Kidney (tissue), 13 donors: ENCODE measurements at regions not wholly inside any gene's neighbourhood (a gene's known extent, or its start where the extent isn't known, plus 50 kb on each side); places are given as distances from the start of the nearest gene placed in this dataset.

ENCODE experiments used
- DNase-seq, 5 donors: peaks; one replicate each; pipeline ENCODE4 v3.0.0-alpha.2; 2013 to 2020
- FAIRE-seq: peaks from 2 replicates; lab custom pipeline; 2012; peaks lifted over from hg19 to GRCh38; lab: Jason Lieb, UNC
- H3K27ac ChIP-seq, 2 donors: one replicate each; pipeline ENCODE4 v1.7.0; 2013; ENCODE audit warnings: low read depth in 2 of 2, low read length in 2 of 2, inconsistent platforms in 1 of 2
- H3K27me3 ChIP-seq: one replicate; pipeline ENCODE4 v1.7.1; 2013; ENCODE audit warnings: low read length, inconsistent platforms; ENCODE audit not compliant: control insufficient read depth, insufficient read depth
- H3K36me3 ChIP-seq, 3 donors: one replicate each; pipeline versions ENCODE4 v1.7.0 to v1.7.1; 2013; ENCODE audit warnings: low read length in 3 of 3, control low read depth in 1 of 3, inconsistent platforms in 1 of 3; ENCODE audit not compliant: insufficient read depth in 3 of 3, control insufficient read depth in 2 of 3
- H3K4me1 ChIP-seq, 3 donors: one replicate each; pipeline versions ENCODE4 v1.7.0 to v1.7.1; 2013; ENCODE audit warnings: low read length in 3 of 3, inconsistent platforms in 1 of 3, low read depth in 1 of 3; ENCODE audit not compliant: control insufficient read depth in 2 of 3, insufficient read depth in 2 of 3
- H3K4me3 ChIP-seq, 3 donors: one replicate each; pipeline versions ENCODE4 v1.7.0 to v1.8.1; 2013; ENCODE audit warnings: low read length in 3 of 3, control low read depth in 1 of 3, inconsistent platforms in 1 of 3
- H3K9ac ChIP-seq, 3 donors: one replicate each; pipeline versions ENCODE4 v1.7.0 to v1.7.1; 2013; ENCODE audit warnings: low read length in 3 of 3, control low read depth in 1 of 3, inconsistent platforms in 1 of 3
- H3K9me3 ChIP-seq, 3 donors: one replicate each; pipeline versions ENCODE4 v1.7.0 to v1.7.1; 2013; ENCODE audit warnings: low read length in 3 of 3, control low read depth in 1 of 3, inconsistent platforms in 1 of 3; ENCODE audit not compliant: control insufficient read depth in 2 of 3, insufficient read depth in 1 of 3
- intact Hi-C: fragments of 100-400 bp; cut with DNase I; formaldehyde crosslinking; loops from one replicate; pipeline ENCODE4 v1.11.1; 2022
- TF ChIP-seq, protein P1 (sequence below): IDR thresholded peaks from 3 replicates; pipeline ENCODE4 v1.5.1; 2012; ENCODE audit warnings: mild to moderate bottlenecking, moderate library complexity, borderline replicate concordance; ENCODE audit not compliant: insufficient read depth; ENCODE audit errors: extremely low read depth
- donor health status: control.
- donor health status: control.
- donor health status: control.
- donor health status: control.
- donor health status: control.
- donor health status: DM: yes; HTN: yes; CAD: no.
- donor health status: Normal renal cell carcinoma (clear cell type).

GRCh38 chrX:99073551-99073950 is 1336.5 kb downstream of the PCDH19 start:
- TF ChIP-seq, protein P1, sequence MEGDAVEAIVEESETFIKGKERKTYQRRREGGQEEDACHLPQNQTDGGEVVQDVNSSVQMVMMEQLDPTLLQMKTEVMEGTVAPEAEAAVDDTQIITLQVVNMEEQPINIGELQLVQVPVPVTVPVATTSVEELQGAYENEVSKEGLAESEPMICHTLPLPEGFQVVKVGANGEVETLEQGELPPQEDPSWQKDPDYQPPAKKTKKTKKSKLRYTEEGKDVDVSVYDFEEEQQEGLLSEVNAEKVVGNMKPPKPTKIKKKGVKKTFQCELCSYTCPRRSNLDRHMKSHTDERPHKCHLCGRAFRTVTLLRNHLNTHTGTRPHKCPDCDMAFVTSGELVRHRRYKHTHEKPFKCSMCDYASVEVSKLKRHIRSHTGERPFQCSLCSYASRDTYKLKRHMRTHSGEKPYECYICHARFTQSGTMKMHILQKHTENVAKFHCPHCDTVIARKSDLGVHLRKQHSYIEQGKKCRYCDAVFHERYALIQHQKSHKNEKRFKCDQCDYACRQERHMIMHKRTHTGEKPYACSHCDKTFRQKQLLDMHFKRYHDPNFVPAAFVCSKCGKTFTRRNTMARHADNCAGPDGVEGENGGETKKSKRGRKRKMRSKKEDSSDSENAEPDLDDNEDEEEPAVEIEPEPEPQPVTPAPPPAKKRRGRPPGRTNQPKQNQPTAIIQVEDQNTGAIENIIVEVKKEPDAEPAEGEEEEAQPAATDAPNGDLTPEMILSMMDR, result no peak

DNA sequence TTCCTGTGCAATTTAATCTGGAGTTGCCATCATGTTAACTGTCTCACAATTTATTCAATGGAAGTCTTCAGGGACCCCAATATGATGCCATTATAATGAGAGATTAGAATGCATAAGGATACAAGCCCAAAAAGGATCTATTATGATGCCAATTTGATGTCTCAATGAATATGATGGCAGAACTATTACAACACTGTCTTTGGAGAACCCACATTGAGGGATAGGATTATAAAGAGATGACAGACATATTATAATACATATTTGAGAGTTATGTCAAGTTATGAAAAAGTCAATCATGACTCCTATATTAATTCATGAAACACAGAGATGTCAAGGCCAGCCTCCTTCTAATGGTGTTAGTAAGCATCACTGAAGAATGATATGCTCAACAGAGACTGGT is 1358.4 kb downstream of the PCDH19 start:
- no peak overlapping the region for H3K27ac ChIP-seq
- no peak overlapping the region for H3K9ac ChIP-seq
- no peaks in the 10 kb centered on the region for H3K9me3 ChIP-seq
- intact Hi-C loops, result no loop called here
- H3K36me3 ChIP-seq, result no peaks in the 10 kb centered on the region
- H3K4me3 ChIP-seq, result no peak overlapping the region
- no peaks in the 10 kb centered on the region for H3K4me1 ChIP-seq
- TF ChIP-seq, protein P1, result no peak
- DNase-seq, result no peak
- H3K27me3 ChIP-seq, result no peaks in the 10 kb centered on the region
- no peak for FAIRE-seq

More at GRCh38 chrX:99073551-99073950, 1336.5 kb downstream of the PCDH19 start:
- FAIRE-seq (no peak), DNase-seq (no peak)
- Histone ChIP-seq H3K4me1 (no peaks in the 10 kb centered on the region), H3K9me3 (no peaks in the 10 kb centered on the region), H3K27me3 (no peaks in the 10 kb centered on the region), H3K4me3 (no peak overlapping the region), H3K36me3 (no peaks in the 10 kb centered on the region), H3K9ac (no peak overlapping the region), H3K27ac (no peak overlapping the region)
- intact Hi-C loops, result no loop called here

DNA sequence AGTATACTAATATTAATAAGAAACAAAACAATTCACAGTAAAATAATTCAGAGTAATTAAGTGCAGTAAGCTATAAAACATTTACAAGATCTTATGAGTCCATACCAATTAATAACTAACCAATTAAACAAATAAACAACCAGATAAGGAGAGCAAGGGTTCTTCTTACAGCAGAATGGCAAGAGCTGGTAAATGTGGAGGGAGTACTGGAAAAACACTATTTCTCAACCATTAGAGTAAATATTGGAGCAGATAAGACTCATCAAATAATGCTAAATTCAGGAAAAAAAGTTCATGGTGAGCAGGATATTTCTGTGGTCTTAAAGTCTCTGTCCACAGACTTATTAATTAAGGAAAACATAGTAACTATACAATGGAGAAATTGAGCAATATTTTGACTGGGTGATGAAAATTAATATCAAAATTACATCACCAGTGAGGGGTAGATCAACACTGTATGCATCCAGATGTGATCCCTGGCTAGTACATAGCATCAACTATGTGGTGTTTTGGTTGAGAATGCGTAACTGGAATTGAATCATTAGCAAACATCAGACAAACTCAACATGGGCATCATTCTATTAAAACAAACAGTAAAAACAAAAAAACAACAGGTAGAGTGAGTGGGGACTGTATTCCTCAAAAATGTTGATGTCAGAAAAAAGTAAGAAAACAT is 1376.7 kb downstream of the PCDH19 start:
- H3K9ac ChIP-seq, result no peak overlapping the region
- FAIRE-seq (no peak), DNase-seq (no peak)
- no peaks in the 10 kb centered on the region for H3K9me3 ChIP-seq
- no peaks in the 10 kb centered on the region for H3K4me1 ChIP-seq
- no peak overlapping the region for H3K27ac ChIP-seq
- H3K4me3 ChIP-seq, result no peak overlapping the region
- intact Hi-C loops, result no loop called here
- H3K27me3 ChIP-seq, result no peaks in the 10 kb centered on the region
- TF ChIP-seq, protein P1, result no peak
- no peaks in the 10 kb centered on the region for H3K36me3 ChIP-seq

GRCh38 chrX:99010957-99011356 is 1399.1 kb downstream of the PCDH19 start:
- Histone ChIP-seq H3K4me1 (no peaks in the 10 kb centered on the region), H3K9me3 (no peaks in the 10 kb centered on the region), H3K9ac (no peak overlapping the region), H3K4me3 (no peak overlapping the region), H3K27ac (no peak overlapping the region), H3K27me3 (no peaks in the 10 kb centered on the region), H3K36me3 (no peaks in the 10 kb centered on the region)
- FAIRE-seq (no peak), DNase-seq (no peak)
- TF ChIP-seq, protein P1, result no peak
- intact Hi-C loops, result no loop called here
